Kidney tubule cell (primary cell): ENCODE measurements at regions not wholly inside any gene's neighbourhood (a gene's known extent, or its start where the extent isn't known, plus 50 kb on each side); places are given as distances from the start of the nearest gene placed in this dataset.
"Not testable (repeated sequence)": the region's sequence is repeated elsewhere in the genome, so short reads cannot be mapped to it uniquely, and the experiment has no call there.

Experiments used
- DNase-seq: peaks from one replicate; pipeline ENCODE4 v3.0.0-alpha.2; 2018; ENCODE audit warnings: low spot score

DNA sequence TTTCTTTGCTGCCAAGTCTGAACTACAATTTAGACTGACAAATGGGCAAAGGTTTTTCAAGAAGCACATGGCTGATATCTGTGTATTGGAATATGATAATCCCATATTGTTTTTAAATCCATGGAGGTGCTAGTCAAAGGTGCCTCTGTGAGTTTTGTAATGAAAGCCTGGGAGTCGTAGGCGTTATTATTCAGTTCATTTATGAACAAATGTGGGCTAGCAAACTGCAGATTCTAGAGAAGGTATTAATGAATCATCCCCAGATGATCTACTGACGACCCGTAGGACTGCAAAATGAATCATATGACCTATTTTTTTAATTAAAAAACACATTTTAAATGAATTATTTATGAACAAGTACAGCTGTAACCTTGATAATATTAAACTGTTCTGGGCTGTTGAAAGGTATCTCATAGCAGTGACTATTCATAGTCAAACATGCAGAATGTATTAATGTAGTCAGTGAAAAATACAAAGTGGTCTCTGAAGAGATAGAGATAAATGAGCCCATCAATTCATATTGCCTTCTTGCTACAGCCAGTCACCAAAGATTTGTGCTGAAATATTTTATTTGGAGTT lies 1317.8 kb upstream of the MAP3K7 start:
- no peak for DNase-seq

DNA sequence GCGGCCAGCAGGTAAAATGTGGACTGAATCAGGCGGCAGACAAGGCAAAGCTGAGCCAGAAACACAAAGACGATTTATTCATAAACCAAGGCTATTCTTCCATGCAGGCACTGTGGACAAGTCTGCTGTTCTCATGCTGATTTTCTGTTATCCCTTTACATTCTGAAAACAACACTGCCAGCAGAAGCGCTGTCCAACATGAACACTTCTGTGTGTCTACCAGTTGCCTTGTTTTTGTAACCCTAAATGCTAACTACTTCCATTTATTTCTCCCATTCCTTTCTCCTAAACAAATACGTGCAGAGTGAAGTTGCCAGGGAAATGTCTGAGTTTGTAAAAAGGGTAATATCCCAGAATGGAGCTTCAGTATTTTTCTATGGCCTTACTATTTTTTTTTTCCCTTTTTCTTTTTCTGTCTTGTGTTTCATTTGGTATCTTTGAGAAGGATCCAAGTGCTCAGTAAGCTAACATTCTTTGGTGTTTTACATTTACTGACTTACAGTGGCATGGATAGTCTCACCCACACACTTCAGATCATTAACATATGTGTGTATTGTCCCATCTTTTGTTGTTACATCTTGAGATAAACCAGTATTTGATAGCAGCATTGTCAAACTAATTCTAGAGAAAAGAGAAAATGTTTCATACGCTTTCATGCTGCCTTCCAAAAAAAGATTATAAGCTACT lies 1308.9 kb upstream of the MAP3K7 start:
- no peak for DNase-seq

DNA sequence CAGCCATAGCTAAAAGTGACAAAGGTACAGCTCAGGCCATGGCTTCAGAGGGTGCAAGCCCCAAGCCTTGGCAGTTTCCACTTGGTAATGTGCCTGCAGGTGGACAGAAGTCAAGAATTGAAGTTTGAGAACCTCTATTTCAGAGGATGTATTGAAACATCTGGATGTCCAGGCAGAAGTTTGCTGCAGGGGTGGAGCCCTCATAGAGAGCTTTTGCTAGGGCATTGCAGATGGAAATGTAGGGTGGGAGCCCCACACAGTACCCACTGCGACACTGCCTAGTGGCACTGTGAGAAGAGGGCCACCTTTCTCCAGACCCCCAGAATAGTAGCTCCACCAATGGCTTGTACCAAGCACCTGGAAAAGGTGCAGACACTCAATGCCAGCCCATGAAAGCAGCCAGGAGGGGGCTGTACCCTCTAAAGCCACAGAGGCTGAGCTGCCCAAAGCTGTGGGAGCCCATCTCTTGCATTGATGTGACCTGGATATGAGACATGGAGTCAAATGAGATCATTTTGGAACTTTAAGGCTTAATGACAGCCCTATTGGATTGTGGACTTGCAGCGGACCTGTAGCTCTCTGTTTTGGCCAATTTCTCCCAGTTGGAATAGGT lies 1299.4 kb upstream of the MAP3K7 start:
- DNase-seq = no peak

DNA sequence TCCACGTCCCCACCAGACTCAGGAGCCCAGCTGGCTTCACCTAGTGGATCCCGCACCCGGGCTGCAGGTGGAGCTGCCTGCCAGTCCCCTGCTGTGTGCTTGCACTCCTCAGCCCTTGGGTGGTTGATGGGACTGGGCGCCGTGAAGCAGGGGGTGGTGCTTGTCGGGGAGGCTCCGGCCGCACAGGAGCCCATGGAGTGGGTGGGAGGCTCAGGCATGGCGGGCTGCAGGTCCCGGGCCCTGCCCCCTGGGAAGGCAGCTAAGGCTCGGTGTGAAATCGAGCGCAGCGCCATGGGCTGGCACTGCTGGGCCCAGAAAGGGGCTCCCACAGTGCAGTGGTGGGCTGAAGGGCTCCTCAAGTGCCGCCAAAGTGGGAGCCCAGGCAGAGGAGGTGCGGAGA lies 1294.9 kb upstream of the MAP3K7 start:
- not testable (repeated sequence) for DNase-seq

DNA sequence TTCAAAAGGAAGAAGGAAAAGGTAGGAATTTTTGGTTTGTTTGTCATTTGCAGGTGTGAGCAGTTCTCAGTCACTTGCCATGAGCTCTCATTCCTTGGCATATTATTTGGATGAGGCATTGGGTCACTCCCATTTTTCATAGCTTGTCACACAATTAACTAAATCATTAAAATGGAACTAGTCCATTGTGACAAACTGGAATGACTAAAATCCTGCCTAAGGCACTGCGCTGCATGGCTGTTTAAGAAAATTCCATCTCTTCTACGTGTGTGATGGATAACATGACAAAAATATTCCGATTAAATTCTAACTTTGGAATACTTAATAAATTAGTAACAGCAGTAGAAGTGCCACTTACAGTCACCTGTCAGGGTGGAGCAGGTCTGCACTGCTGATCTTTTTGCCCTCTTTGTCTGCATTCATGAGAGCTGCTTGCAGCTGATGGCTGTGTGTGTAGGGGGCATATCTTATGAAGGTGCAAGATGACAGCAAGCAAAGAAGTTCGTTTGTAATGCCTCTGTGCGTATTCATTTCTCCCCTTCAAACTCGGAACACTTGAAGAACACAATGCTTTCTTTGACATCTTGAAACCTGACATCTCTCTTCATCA lies 1292.6 kb upstream of the MAP3K7 start:
- peak; percentile 82 for DNase-seq

DNA sequence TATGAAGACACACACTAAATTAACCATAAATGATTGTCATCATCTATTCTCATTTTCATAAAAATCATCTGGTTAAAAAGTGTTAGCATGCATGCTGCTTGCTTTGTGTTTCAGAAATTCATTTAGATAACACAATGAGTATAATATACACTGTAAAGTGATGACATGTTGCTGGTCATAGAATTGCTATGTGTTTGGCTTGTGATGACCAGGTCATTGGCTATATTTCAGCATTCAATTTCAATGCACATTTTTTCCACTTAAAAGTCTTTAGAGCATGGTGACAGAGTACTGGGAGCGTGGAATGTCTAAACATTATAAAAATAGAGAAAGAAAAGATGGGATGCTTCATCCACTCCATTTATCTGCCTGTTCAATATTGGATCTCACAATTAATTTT lies 1291.1 kb upstream of the MAP3K7 start:
- DNase-seq = no peak

DNA sequence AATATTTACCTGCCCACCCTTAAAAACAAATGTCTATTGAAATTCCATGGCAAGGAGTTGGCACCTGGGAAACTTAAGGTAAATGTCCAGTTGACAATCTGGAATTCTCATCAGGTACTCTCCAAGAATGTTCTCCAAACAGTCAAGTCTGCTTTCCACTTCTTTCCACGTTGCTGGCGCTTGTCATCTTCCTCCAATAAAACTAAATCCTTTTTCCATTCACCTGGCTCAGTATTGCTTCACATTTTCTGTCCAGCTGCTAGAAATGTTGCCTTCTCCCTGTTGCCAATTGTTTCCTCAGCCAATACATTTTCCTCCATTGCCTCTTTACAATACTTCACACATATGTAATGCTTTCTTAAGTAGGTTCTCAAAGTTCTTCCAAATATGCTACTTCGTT lies 1288.1 kb upstream of the MAP3K7 start:
- no peak for DNase-seq

DNA sequence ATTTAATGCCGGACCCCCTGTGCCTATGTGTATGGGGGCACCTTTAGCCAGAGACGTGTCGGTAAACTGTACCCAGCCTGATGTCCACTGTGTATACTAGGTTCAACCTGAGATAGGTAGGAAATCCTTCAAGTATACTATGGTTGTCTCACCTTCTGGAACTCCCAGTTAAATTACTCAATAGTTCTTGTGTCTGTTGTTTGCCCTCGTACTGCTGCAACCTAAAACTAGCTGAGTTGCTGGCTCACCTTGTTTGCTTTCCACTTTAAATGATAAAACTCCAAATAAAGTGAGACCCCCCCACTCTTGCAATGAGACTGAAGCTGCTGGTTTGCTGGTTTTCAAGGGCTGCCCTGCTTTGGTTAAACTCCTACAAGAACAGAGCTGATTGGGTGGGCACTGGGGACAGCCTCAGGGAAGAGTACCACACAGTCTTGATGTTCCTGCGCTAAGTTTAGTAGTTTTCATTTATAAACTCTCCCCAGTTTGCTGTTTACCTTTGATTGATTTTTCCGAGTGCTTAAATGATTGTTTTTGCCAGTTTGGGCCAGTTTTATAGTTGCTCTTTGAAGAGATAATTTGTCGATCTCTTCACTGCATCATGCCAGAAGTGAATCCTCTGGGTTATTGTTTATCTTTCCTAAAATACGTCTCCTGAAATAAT lies 1281.8 kb upstream of the MAP3K7 start:
- no peak for DNase-seq

DNA sequence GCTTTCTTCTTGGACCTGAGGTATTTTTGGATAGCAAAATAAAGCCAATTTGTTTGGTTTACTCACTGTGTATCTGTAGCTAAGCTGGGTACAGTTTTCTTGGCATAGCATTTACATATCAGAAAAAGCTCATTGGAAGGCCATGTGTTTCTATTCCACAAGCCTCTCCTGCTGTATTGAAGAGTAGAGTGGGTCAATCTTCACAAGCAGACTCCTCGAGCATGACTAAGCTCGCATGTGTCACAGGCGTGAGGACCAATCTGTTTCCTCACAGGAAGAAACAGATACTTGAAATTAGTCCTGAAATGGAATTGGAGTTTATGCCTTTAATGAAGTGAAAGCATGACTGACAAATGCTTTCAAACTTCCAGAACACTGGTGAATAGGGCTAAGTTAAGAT lies 1279.0 kb upstream of the MAP3K7 start:
- DNase-seq = peak; percentile 40

DNA sequence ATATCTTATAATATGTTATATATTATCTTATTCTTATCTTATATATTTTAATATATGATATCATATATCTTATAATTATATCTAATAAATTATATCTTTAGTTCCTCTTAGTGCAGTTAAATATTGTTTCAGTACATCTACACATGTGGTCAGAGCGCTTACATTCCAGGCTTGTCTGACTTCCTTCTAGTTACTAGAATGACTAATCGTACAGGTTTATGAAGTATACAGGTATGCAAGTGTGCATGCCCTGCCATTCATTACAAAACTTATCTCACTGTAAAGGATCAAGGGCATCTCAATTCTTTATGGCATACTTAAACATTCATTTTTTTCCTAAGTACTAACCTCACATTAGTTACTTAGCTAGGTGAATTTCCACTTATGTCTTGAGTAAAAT lies 1278.0 kb upstream of the MAP3K7 start:
- peak; percentile 61 for DNase-seq

DNA sequence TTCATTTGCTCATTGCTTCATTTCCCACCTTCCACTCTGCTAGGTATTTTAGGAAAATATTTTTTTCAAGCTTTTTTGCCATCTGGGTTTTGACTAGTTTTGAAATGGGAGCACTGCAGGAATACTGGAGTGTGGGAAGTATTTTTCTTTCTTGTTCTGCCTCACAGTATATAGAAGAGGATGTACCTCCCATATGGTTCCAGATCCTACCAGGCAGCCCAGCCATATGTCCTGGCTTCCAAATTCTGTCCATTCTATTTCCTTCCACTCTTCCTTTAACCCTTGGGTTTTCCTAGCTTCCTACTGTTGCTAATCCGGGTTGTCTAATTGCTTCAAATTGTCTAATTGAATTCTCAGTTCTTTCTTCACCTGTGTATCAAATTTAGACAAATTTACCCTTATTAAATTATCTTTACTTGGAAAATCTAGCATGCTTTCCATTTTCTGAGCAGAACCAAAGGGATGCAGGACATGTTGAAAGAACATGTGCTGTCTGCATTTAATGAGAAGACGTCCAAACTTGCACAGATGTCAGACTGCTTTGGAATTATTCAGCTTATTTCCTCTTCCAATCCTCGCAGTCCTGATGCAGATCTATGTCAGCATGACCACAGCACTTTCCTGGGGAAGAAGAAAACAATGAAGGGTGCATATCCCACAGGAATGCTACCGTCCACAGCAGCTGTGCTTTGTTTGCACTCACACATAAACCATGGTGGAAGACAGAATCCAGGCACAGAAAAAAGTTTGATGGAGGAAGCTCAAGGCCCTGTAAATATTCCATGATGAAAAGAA lies 1273.9 kb upstream of the MAP3K7 start:
- DNase-seq = peak; percentile 17

DNA sequence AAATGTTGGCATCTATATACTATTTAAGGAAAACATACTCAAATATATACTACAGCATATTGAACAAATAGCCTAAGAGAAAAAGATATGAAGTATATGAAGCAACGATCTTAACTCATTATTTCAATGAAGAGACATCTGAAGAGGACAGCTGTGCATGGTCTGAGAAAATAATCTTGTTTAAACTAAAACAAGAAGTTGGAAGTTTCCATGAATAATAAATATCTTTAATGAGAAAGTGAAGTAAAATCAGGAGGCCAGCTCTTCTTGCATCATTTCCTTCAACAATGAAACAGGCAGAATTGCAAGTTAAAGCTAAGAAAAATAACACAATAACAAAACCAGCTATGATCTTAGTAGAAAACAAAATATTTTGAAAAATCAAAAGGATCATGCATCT lies 1265.4 kb upstream of the MAP3K7 start:
- DNase-seq = no peak

DNA sequence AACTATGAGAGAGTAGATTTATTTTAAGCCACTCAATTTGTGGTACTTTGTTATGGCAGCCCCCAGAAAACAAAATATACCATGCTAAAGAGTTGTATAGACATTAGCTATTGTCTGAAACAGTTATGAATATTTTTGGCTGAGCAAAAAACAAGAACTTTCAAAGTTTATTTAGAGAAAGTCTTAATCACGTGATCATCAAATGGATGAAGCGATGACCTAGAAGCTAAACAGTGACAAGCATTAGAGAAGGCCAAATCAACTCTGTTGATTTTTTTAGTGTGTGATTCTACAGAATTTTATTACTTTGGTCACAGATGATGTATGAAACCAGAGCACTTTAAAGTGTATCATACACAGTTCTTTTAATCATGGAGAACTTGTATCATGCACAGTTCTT lies 1247.9 kb upstream of the MAP3K7 start:
- no peak for DNase-seq

DNA sequence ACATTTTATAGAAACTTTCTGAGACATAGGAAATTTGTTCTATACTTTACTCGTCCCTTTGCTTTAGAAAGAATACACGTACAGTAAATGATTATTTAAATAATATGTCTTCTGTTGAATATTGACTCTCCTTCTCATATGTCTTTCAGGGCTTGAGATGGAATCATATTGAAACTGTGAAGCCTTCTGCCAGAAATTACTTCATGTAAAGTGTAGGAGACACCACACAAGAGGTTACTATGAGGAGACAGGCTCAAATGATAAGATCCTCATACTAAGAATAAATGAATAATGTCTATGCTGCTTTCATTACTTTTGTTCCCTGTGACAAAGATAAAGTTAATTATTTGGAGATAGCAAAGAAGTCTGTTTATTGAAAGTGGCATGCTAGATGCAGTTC lies 1240.3 kb upstream of the MAP3K7 start:
- no peak for DNase-seq

DNA sequence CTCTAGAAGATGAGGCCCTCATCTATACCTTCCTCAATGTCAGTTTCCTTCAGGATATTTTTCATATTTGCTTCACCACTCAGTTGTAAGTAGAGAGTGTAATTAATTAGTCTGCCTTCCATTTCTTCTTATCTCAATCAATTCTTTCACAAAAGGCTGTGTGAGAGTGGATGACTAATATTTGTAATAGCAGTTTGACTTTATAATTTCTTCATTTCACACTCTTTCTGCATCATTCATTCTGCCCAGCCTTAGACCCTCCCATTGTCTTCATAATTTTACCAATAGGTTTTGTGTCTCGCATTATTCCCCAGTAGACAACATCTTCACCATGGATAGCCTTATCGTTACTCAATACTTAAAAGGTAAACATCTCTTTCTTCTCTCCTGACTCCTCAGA lies 1239.3 kb upstream of the MAP3K7 start:
- no peak for DNase-seq

DNA sequence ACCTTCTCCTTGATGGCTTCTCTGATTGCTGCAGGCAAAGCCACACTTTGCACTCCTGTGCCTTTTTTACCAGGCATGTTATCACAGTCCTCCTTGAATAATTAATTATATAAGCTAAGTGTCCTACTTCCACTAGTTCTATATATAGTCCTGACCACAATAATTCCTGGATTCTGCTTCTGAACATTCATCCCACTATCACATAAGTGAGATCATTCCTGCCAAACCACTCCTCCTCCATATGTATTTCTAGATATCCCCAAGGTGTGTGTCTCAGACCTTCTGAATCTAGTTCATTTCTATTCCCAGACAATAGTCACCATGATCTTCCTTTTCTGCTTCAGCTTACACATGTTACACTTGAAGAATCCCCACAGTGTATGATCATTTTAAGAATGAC lies 1237.5 kb upstream of the MAP3K7 start:
- DNase-seq = no peak

DNA sequence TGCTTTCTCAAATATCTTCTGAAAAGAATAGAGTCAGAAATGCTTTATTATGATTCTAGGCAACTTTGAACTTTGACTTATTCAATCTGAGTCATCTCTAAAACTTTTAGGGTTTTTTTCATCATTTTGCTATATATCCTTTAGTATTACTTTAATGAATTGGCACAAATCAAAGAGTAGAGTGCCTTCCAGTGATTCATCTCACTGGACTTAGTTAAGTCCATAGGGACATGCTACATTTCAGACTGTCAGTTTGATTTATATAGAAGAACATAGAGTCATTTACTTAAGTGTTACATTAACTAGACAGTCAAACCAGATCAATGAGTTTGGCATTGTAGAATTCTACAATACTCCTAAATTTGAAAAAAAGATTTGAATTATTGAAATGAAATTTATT lies 1235.7 kb upstream of the MAP3K7 start:
- no peak for DNase-seq

DNA sequence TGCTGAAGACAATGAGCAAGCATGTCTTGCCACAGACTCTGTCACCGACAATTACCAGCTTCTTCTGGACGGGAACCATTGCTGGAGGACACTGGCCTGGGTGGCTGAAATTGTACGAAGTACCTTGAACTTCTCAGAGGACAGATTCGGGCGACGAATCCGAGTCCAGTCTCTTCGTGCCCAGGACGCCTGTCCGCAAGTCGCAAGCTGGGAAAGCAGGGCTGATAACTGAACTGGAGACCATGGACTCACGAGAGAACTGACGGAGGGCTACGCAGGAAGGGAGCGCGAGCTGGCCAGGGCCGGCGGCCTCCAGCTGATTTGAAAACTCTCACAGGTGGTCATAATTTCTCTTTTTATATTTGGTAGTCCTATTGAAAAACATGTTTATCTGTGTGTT lies 1229.5 kb upstream of the MAP3K7 start:
- DNase-seq = no peak

DNA sequence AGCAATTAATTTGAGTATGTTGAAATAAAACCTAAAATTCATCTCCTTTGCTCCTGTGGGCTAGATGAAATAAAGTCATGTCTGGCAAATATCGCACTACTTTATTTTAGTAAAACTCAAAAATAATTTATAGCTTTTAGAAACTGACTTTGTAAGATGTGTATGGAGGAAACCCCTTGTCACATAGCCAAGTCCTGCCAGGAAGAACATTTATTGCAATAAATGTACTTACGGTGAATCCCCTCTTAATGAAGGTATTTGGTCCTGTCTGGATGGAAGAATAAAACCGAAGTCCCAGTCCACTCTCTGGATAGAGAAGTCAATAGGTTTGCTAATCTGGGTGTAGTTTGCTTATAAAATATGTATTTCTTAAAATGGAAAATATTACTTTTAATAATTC lies 1226.8 kb upstream of the MAP3K7 start:
- no peak for DNase-seq

DNA sequence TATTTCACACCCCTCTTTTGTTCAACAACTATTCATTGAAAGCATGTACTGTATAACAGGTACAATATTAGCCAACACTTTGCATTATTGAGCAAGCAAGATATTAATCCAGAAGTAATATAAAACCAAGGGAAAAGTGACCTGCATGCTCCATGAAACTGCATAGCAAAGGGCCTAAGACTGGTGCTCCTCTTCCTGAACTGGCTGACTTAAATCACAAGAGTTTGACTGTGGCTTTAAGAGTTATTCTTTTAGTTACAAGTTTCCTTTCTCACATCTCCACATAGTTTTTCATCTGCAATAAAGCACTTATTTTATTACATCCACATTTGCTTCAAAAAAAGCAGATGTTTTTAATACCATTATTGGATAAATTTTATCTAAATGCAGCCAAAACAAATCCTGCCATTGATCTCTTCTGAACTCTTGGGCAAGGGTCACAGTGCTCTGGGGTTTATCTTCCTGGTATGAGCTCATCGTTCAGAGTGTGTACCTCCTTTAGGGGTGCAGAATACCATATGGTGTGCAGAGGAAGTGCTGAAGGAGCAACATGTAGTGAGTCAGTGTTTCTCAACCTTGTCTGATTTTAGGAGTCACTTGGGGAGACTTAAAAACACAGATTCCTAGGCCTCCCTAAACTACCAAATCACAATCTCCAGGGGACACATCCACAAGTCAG lies 1225.9 kb upstream of the MAP3K7 start:
- peak; percentile 39 for DNase-seq

DNA sequence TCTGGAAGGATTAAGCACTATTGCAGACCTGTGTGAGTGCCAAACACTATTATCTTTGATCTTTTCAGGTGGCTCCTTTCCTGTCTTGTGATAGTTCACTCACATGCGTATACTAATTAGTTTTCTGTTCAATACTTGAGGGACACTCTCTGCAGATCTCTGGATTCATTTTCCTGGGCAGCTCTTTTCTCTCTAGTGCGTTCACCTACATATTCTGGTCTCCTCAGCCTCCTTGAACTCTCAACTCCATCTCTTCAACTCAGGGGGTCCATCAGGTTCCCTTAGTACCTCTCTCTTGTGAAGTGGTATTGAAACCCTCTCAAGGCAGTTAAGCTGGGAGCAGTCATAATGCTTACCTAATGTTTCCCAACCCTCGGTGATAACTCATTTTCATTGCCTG lies 1218.1 kb upstream of the MAP3K7 start:
- DNase-seq = no peak
